ENCODE measurements at regions not wholly inside any gene's neighbourhood (a gene's known extent, or its start where the extent isn't known, plus 50 kb on each side); places are given as distances from the start of the nearest gene placed in this dataset.

DNA sequence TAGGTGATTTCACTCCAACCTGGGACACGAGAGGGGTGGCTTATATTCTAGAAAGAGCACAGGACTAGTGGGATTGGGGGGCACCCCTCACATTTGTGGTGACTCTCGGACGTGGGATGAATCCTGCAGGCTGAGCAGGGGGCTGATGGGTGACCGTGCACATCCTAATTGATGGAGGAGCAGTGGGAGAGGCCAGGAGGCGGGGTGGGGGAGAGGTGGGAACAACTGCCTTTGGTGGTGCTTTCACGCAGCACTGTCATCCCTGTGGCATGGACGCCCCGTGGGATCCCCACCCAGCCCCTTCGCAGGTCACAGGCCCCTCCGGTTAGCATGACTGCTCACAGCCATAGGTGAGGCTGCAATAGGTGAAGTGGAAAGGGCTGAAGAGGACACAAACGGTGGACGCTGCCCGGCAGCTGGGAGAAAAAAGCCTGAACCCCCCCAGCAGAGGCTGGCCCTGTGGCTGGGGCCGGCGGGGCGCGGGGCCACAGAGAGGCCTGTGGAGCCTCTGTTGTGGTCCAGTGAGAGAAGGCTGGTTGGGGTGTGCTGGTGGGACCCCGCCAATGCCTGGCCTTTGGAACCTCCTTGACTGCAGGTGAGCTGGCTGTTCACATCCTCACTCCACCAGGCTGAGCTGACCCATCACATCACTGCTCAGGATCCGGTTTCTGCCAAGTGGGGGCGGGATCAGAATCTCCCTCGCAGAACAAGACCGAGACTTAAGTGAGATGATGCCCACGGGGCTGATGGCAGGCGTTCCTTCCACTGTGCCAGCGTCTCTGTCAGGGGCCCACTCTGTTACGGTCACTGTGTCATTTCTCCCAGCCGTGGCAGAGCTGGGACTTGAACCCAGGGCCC lies 325.4 kb downstream of the TEX29 start:
- no peaks in the 10 kb centered on the region for H3K4me1 ChIP-seq (ENCODE audit: insufficient read depth, low read length)
- H4K20me1 ChIP-seq (ENCODE audit: insufficient read depth, low read length): no peaks in the 10 kb centered on the region
- no peak for DNase-seq (ENCODE audit: insufficient read length, low spot score, missing footprints)
- H3K9me3 ChIP-seq (ENCODE audit: low read depth, low read length): no peaks in the 10 kb centered on the region
- no peak overlapping the region for H3K4me3 ChIP-seq (ENCODE audit: insufficient read depth, low read length)
- H3K4me2 ChIP-seq (ENCODE audit: insufficient read depth, low read length): no peak overlapping the region
- no peaks in the 10 kb centered on the region for H3K79me2 ChIP-seq (ENCODE audit: insufficient read depth, low read length)
- H3K36me3 ChIP-seq (ENCODE audit: insufficient read depth, low read length): no peaks in the 10 kb centered on the region
- H2AFZ ChIP-seq (ENCODE audit: low read length): no peak overlapping the region
- no peaks in the 10 kb centered on the region for H3K27me3 ChIP-seq (ENCODE audit: insufficient read depth, low read length)
- H3K27ac ChIP-seq (ENCODE audit: low read depth, low read length): no peak overlapping the region
- TF ChIP-seq, protein P1, sequence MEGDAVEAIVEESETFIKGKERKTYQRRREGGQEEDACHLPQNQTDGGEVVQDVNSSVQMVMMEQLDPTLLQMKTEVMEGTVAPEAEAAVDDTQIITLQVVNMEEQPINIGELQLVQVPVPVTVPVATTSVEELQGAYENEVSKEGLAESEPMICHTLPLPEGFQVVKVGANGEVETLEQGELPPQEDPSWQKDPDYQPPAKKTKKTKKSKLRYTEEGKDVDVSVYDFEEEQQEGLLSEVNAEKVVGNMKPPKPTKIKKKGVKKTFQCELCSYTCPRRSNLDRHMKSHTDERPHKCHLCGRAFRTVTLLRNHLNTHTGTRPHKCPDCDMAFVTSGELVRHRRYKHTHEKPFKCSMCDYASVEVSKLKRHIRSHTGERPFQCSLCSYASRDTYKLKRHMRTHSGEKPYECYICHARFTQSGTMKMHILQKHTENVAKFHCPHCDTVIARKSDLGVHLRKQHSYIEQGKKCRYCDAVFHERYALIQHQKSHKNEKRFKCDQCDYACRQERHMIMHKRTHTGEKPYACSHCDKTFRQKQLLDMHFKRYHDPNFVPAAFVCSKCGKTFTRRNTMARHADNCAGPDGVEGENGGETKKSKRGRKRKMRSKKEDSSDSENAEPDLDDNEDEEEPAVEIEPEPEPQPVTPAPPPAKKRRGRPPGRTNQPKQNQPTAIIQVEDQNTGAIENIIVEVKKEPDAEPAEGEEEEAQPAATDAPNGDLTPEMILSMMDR (IDR thresholded peaks at IDR 0.05; ENCODE audit: extremely low read depth, low read depth, low read length): no peak

- H3K4me3 ChIP-seq (ENCODE audit: insufficient read depth, low read length): no peak overlapping the region
- H3K9me3 ChIP-seq (ENCODE audit: low read depth, low read length): no peaks in the 10 kb centered on the region
- no peaks in the 10 kb centered on the region for H3K27me3 ChIP-seq (ENCODE audit: insufficient read depth, low read length)
- H3K36me3 ChIP-seq (ENCODE audit: insufficient read depth, low read length): no peaks in the 10 kb centered on the region
- no peaks in the 10 kb centered on the region for H3K79me2 ChIP-seq (ENCODE audit: insufficient read depth, low read length)
- H3K4me2 ChIP-seq (ENCODE audit: insufficient read depth, low read length): no peak overlapping the region
- no peak overlapping the region for H3K27ac ChIP-seq (ENCODE audit: low read depth, low read length)
- H3K4me1 ChIP-seq (ENCODE audit: insufficient read depth, low read length): no peaks in the 10 kb centered on the region
- TF ChIP-seq, protein P1 (IDR thresholded peaks at IDR 0.05; ENCODE audit: extremely low read depth, low read depth, low read length): no peak
- H2AFZ ChIP-seq (ENCODE audit: low read length): no peak overlapping the region
- no peaks in the 10 kb centered on the region for H4K20me1 ChIP-seq (ENCODE audit: insufficient read depth, low read length)
- no peak for DNase-seq (ENCODE audit: insufficient read length, low spot score, missing footprints)
These were observed 326.0 kb downstream of the TEX29 start for GRCh38 chr13:111646456-111646855.

DNA sequence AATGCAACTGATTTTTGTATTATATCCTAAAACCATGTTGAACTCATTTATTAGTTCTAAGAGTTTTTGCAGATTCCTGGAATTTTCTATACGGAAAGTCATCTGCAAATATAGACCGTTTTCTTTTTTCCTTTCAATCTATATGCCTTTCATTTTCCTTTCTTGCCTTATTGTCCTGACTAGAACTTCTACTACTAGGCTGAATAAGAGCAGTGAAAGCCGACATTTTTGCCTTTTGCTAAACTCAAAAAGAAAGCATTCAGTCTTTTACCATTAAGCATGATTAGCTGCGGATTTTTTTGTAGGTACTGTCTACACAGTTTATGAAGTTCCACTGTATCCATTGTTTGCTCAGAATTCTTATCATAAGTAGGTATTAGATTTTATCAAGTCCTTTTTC lies 328.4 kb downstream of the TEX29 start:
- no peaks in the 10 kb centered on the region for H4K20me1 ChIP-seq (ENCODE audit: insufficient read depth, low read length)
- no peaks in the 10 kb centered on the region for H3K36me3 ChIP-seq (ENCODE audit: insufficient read depth, low read length)
- H3K79me2 ChIP-seq (ENCODE audit: insufficient read depth, low read length): no peaks in the 10 kb centered on the region
- H3K27me3 ChIP-seq (ENCODE audit: insufficient read depth, low read length): no peaks in the 10 kb centered on the region
- H3K27ac ChIP-seq (ENCODE audit: low read depth, low read length): no peak overlapping the region
- DNase-seq (ENCODE audit: insufficient read length, low spot score, missing footprints): no peak
- H3K4me2 ChIP-seq (ENCODE audit: insufficient read depth, low read length): no peak overlapping the region
- no peak overlapping the region for H3K4me3 ChIP-seq (ENCODE audit: insufficient read depth, low read length)
- no peak overlapping the region for H2AFZ ChIP-seq (ENCODE audit: low read length)
- TF ChIP-seq, protein P1 (IDR thresholded peaks at IDR 0.05; ENCODE audit: extremely low read depth, low read depth, low read length): no peak
- no peaks in the 10 kb centered on the region for H3K9me3 ChIP-seq (ENCODE audit: low read depth, low read length)
- H3K4me1 ChIP-seq (ENCODE audit: insufficient read depth, low read length): no peaks in the 10 kb centered on the region

GRCh38 chr13:111650626-111651025 lies 330.2 kb downstream of the TEX29 start:
- Histone ChIP-seq H3K4me2 (ENCODE audit: insufficient read depth, low read length) (no peak overlapping the region), H3K27me3 (ENCODE audit: insufficient read depth, low read length) (no peaks in the 10 kb centered on the region)

More at GRCh38 chr13:111650626-111651025, 330.2 kb downstream of the TEX29 start:
- Histone ChIP-seq H3K79me2 (ENCODE audit: insufficient read depth, low read length) (no peaks in the 10 kb centered on the region), H3K4me1 (ENCODE audit: insufficient read depth, low read length) (no peaks in the 10 kb centered on the region), H3K27ac (ENCODE audit: low read depth, low read length) (no peak overlapping the region), H3K36me3 (ENCODE audit: insufficient read depth, low read length) (no peaks in the 10 kb centered on the region), H3K4me3 (ENCODE audit: insufficient read depth, low read length) (no peak overlapping the region), H3K9me3 (ENCODE audit: low read depth, low read length) (no peaks in the 10 kb centered on the region), H4K20me1 (ENCODE audit: insufficient read depth, low read length) (no peaks in the 10 kb centered on the region), H2AFZ (ENCODE audit: low read length) (no peak overlapping the region)
- no peak for DNase-seq (ENCODE audit: insufficient read length, low spot score, missing footprints)
- TF ChIP-seq, protein P1 (IDR thresholded peaks at IDR 0.05; ENCODE audit: extremely low read depth, low read depth, low read length): no peak
